GM06990 (cell line): ENCODE measurements at regions not wholly inside any gene's neighbourhood (a gene's known extent, or its start where the extent isn't known, plus 50 kb on each side); places are given as distances from the start of the nearest gene placed in this dataset.

Experiments
- DNase-seq: peaks from one replicate; pipeline ENCODE4 v3.0.0-alpha.2; 2011; ENCODE audit not compliant: insufficient read length; ENCODE audit errors: extremely low read depth
- H3K27me3 ChIP-seq: replicated peaks from 2 replicates; pipeline ENCODE4 v1.6.0; 2011; ENCODE audit warnings: low read length; ENCODE audit not compliant: control insufficient read depth, insufficient read depth
- H3K36me3 ChIP-seq: 2 replicates; pipeline ENCODE4 v1.5.1; 2011; ENCODE audit warnings: low read length; ENCODE audit not compliant: control insufficient read depth, insufficient read depth
- H3K4me3 ChIP-seq: replicated peaks from 2 replicates; pipeline ENCODE4 v1.5.1; 2011; ENCODE audit warnings: low read depth, mild to moderate bottlenecking, control low read depth, low read length
- CTCF ChIP-seq: IDR thresholded peaks from 2 replicates; pipeline ENCODE4 v1.5.1; 2011; ENCODE audit warnings: low read length, control low read depth, mild to moderate bottlenecking, inconsistent platforms; ENCODE audit not compliant: insufficient read depth, poor library complexity, severe bottlenecking

GRCh38 chr6:148658681-148659430 lies 88.0 kb upstream of the UST start:
- no peaks in the 10 kb centered on the region for H3K27me3 ChIP-seq
- TF ChIP-seq CTCF, result no peak
- H3K4me3 ChIP-seq, result no peak overlapping the region
- no peaks in the 10 kb centered on the region for H3K36me3 ChIP-seq
- DNase-seq, result no peak

GRCh38 chr6:148667395-148667794 lies 79.4 kb upstream of the UST start:
- Histone ChIP-seq H3K27me3 (no peaks in the 10 kb centered on the region), H3K36me3 (no peaks in the 10 kb centered on the region), H3K4me3 (no peak overlapping the region)
- DNase-seq, result no peak
- TF ChIP-seq CTCF, result no peak

GRCh38 chr6:148671085-148671484 lies 75.7 kb upstream of the UST start:
- TF ChIP-seq CTCF, result no peak
- Histone ChIP-seq H3K4me3 (no peak overlapping the region), H3K36me3 (no peaks in the 10 kb centered on the region), H3K27me3 (no peaks in the 10 kb centered on the region)
- DNase-seq, result no peak

- Histone ChIP-seq H3K27me3 (no peaks in the 10 kb centered on the region), H3K4me3 (no peak overlapping the region), H3K36me3 (no peaks in the 10 kb centered on the region)
- DNase-seq, result no peak
- no peak for TF ChIP-seq CTCF
Observed at GRCh38 chr6:148671952-148672351, 74.9 kb upstream of the UST start.

- Histone ChIP-seq H3K36me3 (no peaks in the 10 kb centered on the region), H3K4me3 (no peak overlapping the region)
- no peak for DNase-seq
Observed at GRCh38 chr6:148674306-148674705, 72.5 kb upstream of the UST start.

More at GRCh38 chr6:148674306-148674705, 72.5 kb upstream of the UST start:
- no peaks in the 10 kb centered on the region for H3K27me3 ChIP-seq
- no peak for TF ChIP-seq CTCF
